K562 (cell line): ENCODE measurements at regions not wholly inside any gene's neighbourhood (a gene's known extent, or its start where the extent isn't known, plus 50 kb on each side); places are given as distances from the start of the nearest gene placed in this dataset.
A peak's percentile ranks its signal among the peaks of the same experiment; 100 is the strongest.

Experiments
- ARID3B ChIP-seq: fragments of 250-450 bp; sonication (Bioruptor Pico); IDR thresholded peaks from 2 replicates; pipeline ENCODE4 v1.4.0; 2020; ENCODE audit warnings: borderline replicate concordance
- BRF1 ChIP-seq: IDR thresholded peaks from 3 replicates; pipeline ENCODE4 v1.6.1; 2011; ENCODE audit warnings: borderline replicate concordance, mild to moderate bottlenecking; ENCODE audit not compliant: insufficient read length; ENCODE audit errors: extremely low read depth
- CCAR2 ChIP-seq: fragments of 200-400 bp; formaldehyde crosslinking; IDR thresholded peaks from 2 replicates; pipeline ENCODE4 v1.6.1; 2017; ENCODE audit warnings: mild to moderate bottlenecking, low read depth, low read length
- CREB3L1 ChIP-seq: fragments of 450-650 bp; IDR thresholded peaks from 2 replicates; pipeline ENCODE4 v1.6.1; 2014; ENCODE audit warnings: low read depth, mild to moderate bottlenecking, moderate library complexity, borderline replicate concordance
- GTF2E2 ChIP-seq: fragments of 200-800 bp; sonication (Bioruptor generic); IDR thresholded peaks from 2 replicates; pipeline ENCODE4 v1.6.1; 2016; ENCODE audit warnings: missing genetic modification characterization, missing compliant biosample characterization
- GTF3C2 ChIP-seq: IDR thresholded peaks from 3 replicates; pipeline ENCODE4 v1.6.1; 2011; ENCODE audit warnings: borderline replicate concordance, mild to moderate bottlenecking, moderate library complexity; ENCODE audit not compliant: insufficient read length; ENCODE audit errors: extremely low read depth
- IRF1 ChIP-seq: sonication (generic); formaldehyde crosslinking; IDR thresholded peaks from 2 replicates; pipeline ENCODE4 v1.8.0; 2022; ENCODE audit warnings: missing genetic modification reagents, mild to moderate bottlenecking, borderline replicate concordance
- MTA3 ChIP-seq: fragments of 450-650 bp; formaldehyde crosslinking; IDR thresholded peaks from 2 replicates; pipeline ENCODE4 v1.6.1; 2017; ENCODE audit warnings: mild to moderate bottlenecking, borderline replicate concordance
- PCBP2 ChIP-seq: fragments of 200-400 bp; formaldehyde crosslinking; IDR thresholded peaks from 2 replicates; pipeline ENCODE4 v1.6.1; 2018; ENCODE audit warnings: low read length, low read depth, mild to moderate bottlenecking, moderate library complexity; ENCODE audit not compliant: poor library complexity, severe bottlenecking
- PHF21A ChIP-seq: fragments of 450-650 bp; IDR thresholded peaks from 2 replicates; pipeline ENCODE4 v1.6.1; 2017; ENCODE audit warnings: low read depth, borderline replicate concordance
- SMARCA5 ChIP-seq: fragments of 450-650 bp; IDR thresholded peaks from 2 replicates; pipeline ENCODE4 v1.6.1; 2016
- TARDBP ChIP-seq: fragments of 450-650 bp; IDR thresholded peaks from 2 replicates; pipeline ENCODE4 v1.6.1; 2016
- ZNF316 ChIP-seq: fragments of 450-650 bp; IDR thresholded peaks from 2 replicates; pipeline ENCODE4 v1.6.1; 2016
- ZSCAN32 ChIP-seq: fragments of 450-650 bp; formaldehyde crosslinking; IDR thresholded peaks from 2 replicates; pipeline ENCODE4 v1.4.0; 2020; ENCODE audit warnings: mild to moderate bottlenecking, moderate library complexity
- TF ChIP-seq, protein P1 (sequence below): sonication (generic); formaldehyde crosslinking; IDR thresholded peaks from 2 replicates; pipeline ENCODE4 v1.8.1; 2023; ENCODE audit warnings: mild to moderate bottlenecking, missing genetic modification reagents, moderate library complexity
- TF ChIP-seq, protein P2 (sequence below): IDR thresholded peaks from 2 replicates; pipeline ENCODE4 v1.6.1; 2011; ENCODE audit not compliant: insufficient read length; ENCODE audit errors: extremely low read depth

DNA sequence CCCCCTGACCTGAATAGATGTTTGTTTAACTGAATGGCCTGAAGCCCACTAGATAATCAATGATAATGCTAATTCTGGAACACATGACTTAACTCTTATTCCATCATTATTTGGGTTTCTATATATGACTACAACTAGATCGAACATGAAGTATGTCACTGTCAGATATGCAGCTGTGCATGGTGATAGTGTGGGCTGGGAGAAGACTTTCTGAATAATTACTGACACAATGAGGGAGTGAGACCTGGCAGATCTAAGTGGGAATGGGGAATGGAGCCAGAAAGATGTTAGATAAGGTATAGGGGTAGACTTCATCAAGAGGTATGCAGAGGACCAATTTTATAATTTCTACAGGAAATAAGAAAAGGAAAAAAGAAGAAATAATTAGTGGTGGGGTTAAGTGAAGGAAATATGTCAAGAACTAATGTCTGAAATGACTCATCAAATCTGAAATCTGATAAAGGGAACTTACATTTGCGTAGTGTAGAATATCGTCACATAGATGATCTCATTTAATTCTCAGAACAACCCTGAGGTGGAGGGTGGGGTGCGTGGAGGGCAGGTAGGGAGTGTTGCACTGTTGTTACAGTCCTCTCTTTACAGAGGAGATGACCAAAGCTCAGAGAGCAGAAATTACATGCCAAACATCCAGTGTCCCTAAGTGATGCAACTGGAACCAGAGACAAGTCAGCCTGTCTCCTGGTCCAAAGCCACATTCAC, 68.2 kb upstream of the EED start (continued):
- TF ChIP-seq MTA3 (peak; percentile 76), GTF2E2 (tag) (no peak), PCBP2 (no peak), CREB3L1 (no peak; the same call in 1 of the 2 replicates), ARID3B (CRISPR knock-in tag) (no peak), IRF1 (CRISPR knock-in tag) (no peak), GTF3C2 (no peak), TARDBP (no peak; the same call in 1 of the 2 replicates), SMARCA5 (no peak), ZNF316 (peak; percentile 97), PHF21A (no peak), BRF1 (no peak), CCAR2 (no peak), ZSCAN32 (CRISPR knock-in tag) (no peak)
- TF ChIP-seq, protein P1, sequence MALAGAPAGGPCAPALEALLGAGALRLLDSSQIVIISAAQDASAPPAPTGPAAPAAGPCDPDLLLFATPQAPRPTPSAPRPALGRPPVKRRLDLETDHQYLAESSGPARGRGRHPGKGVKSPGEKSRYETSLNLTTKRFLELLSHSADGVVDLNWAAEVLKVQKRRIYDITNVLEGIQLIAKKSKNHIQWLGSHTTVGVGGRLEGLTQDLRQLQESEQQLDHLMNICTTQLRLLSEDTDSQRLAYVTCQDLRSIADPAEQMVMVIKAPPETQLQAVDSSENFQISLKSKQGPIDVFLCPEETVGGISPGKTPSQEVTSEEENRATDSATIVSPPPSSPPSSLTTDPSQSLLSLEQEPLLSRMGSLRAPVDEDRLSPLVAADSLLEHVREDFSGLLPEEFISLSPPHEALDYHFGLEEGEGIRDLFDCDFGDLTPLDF: no peak
- TF ChIP-seq, protein P2, sequence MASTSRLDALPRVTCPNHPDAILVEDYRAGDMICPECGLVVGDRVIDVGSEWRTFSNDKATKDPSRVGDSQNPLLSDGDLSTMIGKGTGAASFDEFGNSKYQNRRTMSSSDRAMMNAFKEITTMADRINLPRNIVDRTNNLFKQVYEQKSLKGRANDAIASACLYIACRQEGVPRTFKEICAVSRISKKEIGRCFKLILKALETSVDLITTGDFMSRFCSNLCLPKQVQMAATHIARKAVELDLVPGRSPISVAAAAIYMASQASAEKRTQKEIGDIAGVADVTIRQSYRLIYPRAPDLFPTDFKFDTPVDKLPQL: no peak
